NCI-H1930 (cell line): ENCODE measurements at regions not wholly inside any gene's neighbourhood (a gene's known extent, or its start where the extent isn't known, plus 50 kb on each side); places are given as distances from the start of the nearest gene placed in this dataset.
A peak's percentile ranks its signal among the peaks of the same experiment; 100 is the strongest.

ENCODE experiments used
- DNase-seq, 2 experiments: peaks; one replicate each; lab custom pipeline; 2025; lab: John Stamatoyannopoulos, UW

DNA sequence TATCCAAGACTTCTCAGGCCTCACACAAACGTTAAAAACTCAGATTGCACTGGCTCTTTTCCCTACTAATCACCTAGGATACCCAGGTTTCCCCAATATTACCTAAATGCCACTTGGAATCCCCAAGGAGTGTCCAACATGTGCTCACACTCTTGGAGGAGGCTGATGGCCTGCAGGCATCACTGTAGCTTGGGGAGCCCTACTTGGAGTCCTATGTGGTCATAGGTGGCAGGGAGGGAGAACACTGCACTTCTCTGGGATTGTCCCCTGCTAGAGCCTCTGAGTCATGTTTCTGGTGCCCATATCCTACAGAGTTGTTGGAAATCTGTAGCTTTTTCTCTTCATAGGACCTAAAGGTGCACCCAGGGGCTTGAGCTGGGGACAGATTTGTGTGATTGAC, 433.7 kb downstream of the ARHGEF28 start:
- DNase-seq, result no peak

DNA sequence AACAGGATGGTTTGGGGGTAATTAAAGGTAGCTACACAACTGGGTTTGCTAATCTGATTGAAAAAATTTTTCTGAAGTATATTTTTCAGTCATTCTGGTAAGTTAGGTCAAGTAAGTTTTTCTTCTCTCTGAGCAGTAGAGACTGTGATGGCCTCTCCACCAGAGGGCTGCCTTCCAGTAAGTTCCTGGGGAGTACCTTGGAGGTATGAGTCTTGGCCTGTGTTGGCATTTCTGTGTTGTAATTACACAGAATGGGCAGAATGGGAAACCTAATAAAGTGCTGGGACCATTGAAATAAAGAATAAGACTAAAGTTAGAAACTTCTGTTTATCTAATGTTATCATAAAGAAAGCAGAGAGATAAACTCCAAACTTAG, 430.8 kb downstream of the ARHGEF28 start:
- no peak for DNase-seq

DNA sequence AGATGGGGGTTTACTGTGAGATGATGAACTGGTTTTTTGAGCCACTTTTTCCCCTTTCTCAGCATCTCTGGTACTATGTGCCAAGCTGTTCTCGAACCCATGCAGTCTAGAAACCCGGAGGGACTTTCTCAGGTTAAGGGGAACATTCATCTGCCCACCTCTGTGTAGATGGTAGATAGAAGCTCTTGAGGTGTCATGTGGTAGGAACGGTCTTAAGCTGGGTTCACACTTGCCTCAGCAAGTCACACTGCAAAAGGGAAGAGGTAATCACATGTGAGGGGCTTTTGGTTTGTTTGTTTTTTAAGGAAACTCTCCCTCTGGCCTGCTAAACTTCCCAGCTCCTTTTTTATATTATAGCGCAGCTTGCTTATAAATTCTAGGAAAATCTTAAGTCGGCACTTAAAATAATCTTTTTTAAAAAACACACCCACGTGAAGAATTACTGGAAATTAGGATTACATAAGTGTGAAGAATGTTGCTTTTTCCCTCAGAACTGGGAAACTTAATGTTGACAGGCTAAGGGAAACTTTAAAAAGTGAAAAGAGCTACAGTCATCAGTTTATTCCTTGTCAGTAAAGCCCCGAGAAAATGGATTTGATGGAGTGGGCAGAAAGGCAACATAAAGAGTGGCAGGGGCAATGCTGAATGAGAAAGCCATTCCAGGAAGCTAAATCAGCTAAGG, 430.3 kb downstream of the ARHGEF28 start:
- DNase-seq, result no peak

DNA sequence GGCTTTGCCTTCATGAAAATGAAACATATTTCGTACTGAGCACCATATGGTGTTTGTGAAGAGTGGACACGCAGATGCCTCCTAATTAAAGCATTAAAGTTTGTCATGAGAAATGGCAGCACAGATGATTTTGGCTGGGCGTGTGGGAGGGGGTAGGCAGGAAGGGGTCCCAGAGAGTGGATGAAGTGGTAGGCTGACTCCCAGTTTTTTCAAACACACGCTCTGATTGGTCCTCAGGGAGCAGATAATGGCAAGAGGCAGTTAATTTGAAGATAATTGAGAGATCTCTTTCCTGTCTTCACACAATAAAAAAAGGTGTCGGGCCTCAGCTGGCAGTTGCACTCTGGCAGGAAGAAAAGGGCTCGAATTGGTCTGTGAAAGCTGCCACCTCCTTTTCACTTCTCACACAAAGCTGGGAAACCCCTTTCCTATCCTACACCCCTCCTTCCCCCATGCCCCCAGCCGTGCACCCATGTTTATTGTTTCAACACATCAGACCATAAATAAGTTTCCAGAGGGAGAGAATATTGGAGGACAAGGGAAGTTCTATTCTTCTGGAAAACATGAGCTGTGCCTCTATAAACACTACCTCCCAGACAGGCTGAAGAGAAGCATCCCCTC, 429.6 kb downstream of the ARHGEF28 start:
- DNase-seq, result peak; percentile 46 to 53

DNA sequence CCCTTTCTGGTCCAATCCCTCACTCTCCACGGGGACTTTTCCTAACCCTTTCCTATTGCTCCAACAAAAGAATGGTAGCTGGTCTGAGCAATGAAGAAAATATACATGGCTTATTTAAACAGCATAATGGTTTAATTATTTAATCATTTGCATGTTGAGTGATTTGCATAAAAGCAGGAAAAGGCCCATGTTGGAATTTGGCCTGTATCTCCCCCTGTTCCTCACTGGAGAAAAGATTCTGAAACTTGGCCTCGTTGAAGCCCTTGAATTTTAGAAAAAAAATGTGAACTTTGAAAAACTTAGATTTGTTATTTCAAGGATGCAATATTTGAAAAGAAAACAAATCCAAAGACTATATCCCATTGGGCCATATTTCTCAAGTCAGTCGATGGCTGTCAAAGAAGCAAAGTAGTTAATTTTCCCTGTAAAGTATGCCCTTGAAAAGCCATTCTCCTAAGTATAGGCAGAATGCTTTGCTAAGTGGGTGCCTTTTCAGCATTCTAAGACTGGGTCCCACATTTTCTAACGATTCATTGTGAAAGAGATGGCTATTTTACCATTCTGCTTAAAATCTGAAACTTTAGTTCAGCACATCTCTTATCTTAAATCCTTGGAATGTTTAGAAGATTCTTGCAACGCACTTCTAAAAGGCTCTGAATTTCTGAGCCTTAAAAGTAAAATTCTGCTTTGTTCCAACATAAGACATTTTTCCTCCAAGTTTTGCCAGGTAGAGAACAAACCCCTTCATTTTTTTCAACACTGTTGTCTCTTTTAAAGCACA, 428.8 kb downstream of the ARHGEF28 start:
- DNase-seq, result no peak

DNA sequence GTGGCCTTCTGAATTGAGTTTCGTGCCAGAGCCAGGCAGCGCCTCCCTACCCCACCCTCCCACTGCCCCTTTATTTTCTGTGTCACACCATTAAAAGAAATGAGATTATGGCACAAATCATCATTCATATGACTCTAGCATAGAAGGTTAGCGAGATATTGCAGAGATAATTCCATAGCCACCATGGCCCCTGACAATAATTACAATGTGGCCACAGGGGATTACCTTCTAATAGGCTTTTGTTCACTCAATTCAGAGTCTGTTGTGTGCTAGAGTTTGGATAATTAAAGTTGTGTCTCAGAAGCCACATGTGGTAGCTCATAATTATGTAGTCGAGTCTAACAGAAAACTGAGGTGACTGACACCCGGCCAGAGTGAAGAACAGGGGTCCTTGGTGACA, 428.1 kb downstream of the ARHGEF28 start:
- DNase-seq, result peak; percentile 87 to 93

DNA sequence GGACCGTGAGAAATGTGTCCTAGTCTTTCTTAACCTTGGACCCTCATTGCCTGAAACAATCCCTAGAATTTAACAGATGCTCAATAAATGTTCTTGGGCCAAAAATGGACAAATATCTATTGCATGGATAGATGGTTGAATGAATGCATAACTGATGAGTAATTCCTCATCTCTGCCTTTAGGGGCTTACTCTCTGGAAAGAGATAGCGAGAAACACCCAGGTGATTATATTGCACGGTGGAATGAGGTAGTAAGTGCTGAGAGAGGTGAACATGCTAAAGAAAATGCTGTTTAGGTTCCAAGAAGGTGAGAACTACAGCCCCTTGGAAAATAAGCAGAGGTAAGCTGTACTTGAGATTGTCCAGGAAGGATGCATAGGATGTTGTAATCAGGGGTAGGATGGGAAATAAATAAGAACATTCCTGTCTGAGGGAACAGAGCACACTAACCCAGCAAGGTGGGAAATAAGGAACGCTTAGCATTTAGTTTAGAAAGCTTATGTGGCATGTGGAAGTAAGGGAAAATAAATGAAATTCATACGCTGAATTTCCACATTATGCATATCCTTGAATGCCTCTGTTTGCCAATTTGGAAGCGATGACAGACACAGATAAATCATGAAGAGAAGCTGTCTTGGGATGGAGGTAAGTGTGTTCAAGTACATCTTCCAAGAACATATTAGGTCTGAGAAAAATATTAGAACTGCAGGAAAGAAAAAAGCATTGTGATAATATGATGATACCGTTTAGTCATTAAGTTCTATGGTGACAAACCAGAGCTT, 426.6 kb downstream of the ARHGEF28 start:
- DNase-seq, result peak in 1 of 2 experiments; percentile 16

DNA sequence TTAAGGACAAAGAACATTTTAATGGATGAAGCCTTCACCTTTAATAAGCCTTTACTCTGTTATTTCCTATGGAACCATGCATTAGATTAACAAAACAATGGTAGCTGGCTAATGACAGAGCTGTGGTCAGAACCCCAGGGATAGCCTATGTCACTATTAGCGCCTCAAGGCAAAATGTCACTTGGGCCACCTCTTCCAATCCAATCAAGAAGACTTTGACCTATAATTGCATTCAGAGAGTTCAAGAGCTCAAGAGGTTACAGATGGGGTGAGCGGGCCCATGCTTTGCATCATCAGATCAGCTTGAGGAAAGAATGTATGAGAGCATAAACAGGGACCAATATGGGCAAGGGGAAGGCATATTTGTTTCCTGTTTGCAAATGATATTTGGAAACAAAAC, 425.1 kb downstream of the ARHGEF28 start:
- DNase-seq, result peak in 1 of 2 experiments; percentile 15

DNA sequence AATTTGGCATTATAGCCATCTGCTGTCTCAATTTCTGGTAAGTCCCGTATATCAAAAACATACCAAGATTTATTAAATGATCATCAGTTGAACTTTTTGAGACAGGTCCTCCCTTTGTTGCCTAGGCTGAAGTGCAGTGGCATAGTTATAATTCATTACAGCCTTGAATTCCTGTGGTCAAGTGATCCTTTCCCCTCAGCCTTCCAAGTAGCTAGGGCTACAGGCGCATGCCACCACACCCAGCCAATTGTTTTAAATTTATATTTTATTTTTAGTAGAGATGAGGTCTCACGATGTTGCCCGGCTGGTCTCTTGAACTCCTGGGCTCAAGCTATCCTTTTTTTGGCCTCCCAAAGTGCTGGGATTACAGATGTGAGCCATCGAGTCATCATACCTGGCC, 418.9 kb downstream of the ARHGEF28 start:
- no peak for DNase-seq

DNA sequence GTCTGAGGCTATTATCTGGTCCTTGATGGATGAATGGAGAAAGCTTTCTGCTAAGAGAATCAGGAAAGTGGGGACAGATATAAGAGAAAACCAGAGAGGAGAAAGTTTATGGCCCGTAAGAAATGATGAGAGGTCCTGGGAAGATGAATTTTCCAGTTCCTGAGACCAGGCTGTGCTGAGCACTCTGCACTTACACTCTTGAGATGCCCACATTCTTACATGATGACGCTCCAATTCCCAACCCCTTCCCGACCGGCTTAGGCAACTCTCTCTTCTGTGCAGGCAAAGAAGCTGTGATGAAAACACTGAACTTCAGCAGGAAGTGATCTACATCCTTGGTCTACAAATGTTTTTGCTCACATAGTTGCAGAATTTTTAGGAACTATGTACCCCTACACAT, 417.0 kb downstream of the ARHGEF28 start:
- DNase-seq, result no peak

DNA sequence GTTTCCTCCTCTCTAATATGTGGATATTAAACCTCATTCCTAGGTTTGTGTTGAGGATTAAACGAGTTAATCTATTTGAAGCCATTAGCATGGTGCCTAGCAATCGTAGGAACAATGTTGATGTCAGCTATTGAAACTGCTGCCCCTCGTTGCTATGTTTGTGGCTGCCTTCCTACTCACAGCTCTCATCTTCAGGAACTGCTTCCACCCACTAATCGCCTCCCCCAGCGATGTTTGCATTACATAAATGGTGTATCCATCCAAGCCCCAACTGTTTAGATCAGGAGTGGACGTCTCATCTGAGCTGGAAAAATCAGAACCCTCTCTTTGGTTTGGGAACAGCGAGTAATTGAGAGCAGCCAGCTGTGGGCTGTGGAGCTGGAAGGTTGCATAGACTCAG, 416.6 kb downstream of the ARHGEF28 start:
- DNase-seq, result no peak

DNA sequence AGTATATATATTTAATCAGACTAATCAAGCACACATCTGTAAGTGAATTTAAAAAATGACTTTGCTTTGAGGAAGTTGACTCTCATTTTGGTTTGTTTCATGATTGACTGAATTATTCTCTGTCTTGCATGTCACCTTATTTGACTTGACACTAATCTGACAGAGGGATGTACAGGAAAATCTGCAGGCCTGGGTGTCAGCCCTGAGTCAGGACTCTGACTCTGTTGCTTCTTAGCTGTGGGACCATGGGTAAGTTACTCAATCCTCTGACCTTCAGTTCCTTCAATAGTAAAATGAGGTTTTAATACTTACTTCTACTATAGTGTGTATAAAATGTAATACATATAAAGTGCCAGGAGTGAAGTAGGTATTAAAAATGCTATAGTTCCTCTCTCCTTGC, 415.9 kb downstream of the ARHGEF28 start:
- DNase-seq, result no peak

DNA sequence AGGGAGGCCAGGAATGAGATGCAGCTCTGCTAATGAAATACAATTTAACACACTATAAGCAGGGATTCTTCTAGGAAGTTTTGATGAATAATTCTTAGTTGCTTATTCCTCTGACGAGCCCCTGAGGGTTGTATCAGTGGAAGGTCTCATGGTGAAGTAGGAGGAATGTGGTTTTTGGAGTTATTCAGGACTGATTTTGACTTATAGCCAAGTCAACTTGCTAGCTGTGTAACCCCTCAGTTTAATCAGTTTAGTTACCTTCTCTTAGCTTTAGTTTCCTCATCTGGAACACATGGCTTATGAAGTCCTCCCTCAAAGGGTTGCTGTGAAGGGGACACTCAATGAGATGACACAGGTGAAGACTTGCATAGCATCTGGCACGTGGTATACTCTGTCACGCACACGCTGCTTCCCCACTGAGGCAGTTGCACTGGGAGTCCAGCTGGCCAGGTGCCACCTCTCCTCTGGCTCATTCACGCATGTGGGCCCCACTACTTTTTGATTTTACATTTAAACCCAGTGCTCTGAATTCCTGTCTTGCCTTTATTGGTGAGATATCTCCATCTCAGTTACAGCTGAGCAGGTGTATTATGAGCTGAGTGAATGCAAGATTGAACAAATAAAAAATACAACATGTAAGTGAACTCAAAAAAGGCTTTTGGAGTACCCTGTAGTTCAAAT, 415.0 kb downstream of the ARHGEF28 start:
- peak in 1 of 2 experiments; percentile 35 for DNase-seq

DNA sequence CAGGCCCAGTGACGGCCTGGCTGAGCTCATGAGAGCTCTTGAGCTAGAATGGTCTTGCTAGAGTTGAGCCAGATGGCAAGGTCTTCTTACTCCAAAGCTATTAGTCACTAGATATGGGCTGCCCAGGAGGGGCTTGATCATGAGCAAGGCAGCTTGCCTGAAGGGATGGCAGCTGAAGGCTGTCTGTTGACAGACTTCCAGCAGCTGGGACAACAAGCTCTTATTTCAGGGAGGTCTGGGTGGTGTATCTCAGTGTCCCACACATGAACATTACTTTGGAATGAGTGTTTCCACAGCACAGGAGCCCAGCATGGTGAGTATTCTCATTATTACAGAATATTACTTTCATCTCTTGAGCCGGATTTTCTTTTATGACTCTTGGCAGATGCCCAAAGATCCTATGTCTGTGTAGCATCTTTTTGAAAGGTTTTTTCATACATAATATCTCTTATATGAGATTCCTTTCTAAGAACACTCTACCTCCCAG, 414.1 kb downstream of the ARHGEF28 start:
- DNase-seq, result peak in 1 of 2 experiments; percentile 35

DNA sequence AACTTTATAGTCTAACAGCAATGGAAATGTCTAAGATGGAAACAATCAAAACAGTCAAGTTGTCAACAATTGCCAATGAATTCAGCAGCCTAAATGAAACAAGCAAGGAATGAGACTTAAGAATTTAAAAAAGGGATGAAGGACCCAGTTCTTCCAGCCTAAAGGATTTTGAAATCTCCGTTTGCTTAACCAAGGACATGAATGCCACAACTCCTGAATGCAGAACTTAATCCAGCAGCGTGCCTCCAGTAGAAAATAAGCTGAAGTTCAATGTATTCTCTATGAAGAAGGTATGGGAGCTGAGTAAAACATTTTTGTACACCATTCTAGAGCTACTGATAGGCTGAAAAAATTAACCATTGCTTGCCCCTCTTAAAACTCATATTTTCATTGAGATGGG, 411.3 kb downstream of the ARHGEF28 start:
- no peak for DNase-seq

DNA sequence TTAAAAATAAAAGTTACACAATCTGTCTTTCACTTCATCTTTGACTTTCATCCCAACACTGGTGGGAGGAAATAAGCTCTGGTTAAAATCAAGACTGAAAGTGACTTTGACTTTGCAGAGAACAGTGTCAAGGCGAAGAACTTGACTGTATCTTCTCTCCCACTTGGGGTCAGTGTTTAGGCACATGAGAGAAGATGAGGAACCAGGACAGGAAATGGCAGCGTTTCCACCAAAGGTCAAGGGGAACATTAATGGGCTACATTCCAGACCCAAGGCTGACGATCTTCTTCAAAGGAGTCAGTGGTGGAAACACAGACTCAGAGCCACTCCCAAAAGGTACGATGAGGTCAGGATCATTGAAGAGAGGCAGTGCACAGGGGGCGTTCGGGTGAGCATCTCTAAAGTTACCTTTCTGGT, 409.5 kb downstream of the ARHGEF28 start:
- DNase-seq, result peak in 1 of 2 experiments; percentile 47

DNA sequence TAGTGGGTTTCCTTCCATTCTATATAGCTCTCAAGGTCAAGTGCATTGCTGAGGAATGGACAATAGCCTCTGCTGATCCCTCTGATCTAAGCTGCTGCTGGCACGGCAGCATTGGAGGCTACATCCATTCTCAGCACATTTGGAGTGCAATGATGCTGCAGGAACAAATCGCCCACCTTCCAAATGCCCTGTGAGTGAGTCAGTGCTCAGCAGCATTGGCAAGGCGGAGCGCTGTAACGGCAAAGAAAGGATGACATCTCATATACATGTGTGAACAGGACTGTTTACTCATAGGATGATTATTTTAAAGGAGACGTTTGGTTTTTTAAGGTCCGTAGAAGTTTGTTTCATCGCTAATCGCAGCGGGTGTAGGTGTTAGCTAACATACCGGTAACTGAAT, 408.7 kb downstream of the ARHGEF28 start:
- peak; percentile 45 to 63 for DNase-seq

DNA sequence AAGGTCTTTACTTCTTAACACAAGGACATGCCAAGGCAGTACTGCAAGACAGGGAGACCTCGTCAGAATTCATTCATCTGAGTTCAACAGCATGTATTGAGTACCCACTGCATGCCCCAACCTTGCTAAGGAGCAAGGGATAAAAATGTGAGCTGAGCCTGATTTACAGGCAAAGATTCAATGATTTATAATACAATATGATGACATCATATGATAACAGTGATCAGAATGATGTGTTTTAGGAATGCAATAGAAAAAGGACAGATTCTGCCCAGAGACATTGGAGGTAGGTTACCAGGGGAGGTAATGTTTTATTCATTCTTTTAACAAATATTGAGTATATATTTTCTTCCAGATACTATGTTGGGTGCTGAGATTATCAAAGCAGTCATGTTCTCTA, 406.6 kb downstream of the ARHGEF28 start:
- DNase-seq, result no peak

DNA sequence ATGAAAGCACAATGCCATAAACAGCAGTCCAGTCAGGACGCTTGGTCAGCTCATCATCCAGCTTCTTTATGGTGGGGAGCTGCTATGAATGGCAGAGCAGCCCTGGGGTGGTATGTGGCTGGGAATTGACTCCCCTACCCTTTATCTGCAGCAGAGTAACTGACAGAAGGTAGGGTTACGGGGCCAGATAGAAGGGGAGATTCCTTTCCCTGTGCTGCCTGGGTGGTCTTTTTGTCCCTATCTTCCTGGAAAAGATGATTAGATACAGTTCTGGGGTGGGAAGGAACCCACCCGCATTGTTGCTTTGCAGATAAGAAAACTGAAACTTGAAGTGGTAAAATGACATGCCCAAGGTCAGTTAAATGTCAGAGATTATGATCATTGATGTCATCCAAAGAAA, 405.5 kb downstream of the ARHGEF28 start:
- no peak for DNase-seq

DNA sequence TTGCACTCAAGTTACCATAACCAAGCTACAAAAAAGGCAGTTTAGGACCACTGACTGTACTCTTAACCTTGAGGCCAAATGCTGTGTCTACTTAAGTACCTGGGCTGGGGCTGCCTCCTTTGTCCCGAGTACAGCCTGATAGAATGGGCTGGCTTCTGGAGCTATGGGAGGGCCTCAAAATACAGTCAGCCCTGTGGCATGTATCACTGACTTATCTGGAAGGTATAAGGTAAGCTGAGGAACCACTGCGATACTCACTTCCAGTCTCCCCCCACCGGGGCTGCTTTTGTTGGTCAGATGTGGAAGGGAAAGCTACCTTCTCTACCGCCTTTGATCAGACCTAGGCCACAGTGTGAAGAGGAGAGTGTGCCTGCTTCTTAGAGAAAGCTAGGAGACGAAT, 404.8 kb downstream of the ARHGEF28 start:
- peak in 1 of 2 experiments; percentile 17 for DNase-seq

DNA sequence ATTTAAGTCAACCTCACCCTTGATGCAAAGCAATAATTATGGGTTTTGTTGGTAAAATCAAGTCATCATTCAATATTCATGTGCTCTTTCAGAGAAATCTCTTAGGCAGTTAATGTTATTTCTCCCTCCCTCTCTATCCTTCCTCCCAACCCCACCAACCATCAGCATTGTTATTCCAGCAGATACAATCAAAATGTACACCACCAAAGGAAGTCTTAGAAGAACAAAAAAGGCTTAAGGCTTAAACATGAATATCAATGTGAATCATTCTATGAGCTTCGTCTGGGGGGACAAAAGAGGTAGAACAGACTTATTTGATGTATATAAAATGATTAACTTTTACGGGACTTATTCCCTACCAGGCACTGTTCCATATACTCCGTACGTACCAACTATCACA, 404.4 kb downstream of the ARHGEF28 start:
- no peak for DNase-seq

DNA sequence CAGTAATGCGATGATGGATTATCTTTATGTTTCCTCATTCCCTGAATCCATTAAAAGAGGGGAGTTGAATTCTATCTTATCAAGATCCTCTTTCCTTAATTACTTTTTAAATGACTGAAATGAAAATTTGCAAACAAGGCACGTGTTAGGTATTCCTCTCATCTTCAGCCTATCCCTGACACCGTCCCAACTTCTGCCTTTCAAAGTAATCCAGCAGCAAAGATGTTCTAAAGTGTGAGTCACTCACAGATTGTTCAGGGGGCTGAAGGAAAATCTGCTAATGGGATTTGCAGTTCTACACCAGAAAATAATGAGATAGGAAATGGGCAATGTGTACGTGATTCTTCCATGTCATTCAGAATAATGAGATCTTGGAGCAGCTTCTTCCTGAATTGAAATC, 403.0 kb downstream of the ARHGEF28 start:
- DNase-seq, result no peak
